SK-N-SH treated with all-trans-retinoic acid at 6 μM for 48 hours (cell line): ENCODE measurements at regions not wholly inside any gene's neighbourhood (a gene's known extent, or its start where the extent isn't known, plus 50 kb on each side); places are given as distances from the start of the nearest gene placed in this dataset.

Experiments used
- TSHZ2 ChIP-seq: fragments of 250-450 bp; sonication (Bioruptor Pico); IDR thresholded peaks from 2 replicates; pipeline ENCODE4 v1.5.0; 2020; ENCODE audit warnings: mild to moderate bottlenecking, moderate library complexity
- ZFP3 ChIP-seq: fragments of 250-450 bp; sonication (Bioruptor Pico); IDR thresholded peaks from 2 replicates; pipeline ENCODE4 v1.5.0; 2020; ENCODE audit warnings: mild to moderate bottlenecking, moderate library complexity
- ZNF8 ChIP-seq: fragments of 450-650 bp; formaldehyde crosslinking; IDR thresholded peaks from 2 replicates; pipeline ENCODE4 v1.5.0; 2020; ENCODE audit warnings: mild to moderate bottlenecking, moderate library complexity
- TF ChIP-seq, protein P1 (sequence below): fragments of 250-450 bp; sonication (Bioruptor Pico); IDR thresholded peaks from 2 replicates; pipeline ENCODE4 v1.5.1; 2020; ENCODE audit warnings: low read depth, mild to moderate bottlenecking, moderate library complexity
- TF ChIP-seq, protein P2 (sequence below): fragments of 250-450 bp; sonication (Bioruptor Pico); IDR thresholded peaks from 2 replicates; pipeline ENCODE4 v1.8.0; 2020; ENCODE audit warnings: mild to moderate bottlenecking, moderate library complexity, borderline replicate concordance
- TF ChIP-seq, protein P3 (sequence below): fragments of 250-450 bp; sonication (Bioruptor Pico); IDR thresholded peaks from 2 replicates; pipeline ENCODE4 v1.5.1; 2021; ENCODE audit warnings: mild to moderate bottlenecking, moderate library complexity

GRCh38 chr5:52692606-52693005 lies 95.1 kb upstream of the ITGA1 start:
- TF ChIP-seq ZNF8 (no peak), ZFP3 (CRISPR knock-in tag) (no peak), TSHZ2 (no peak)
- TF ChIP-seq, protein P1, sequence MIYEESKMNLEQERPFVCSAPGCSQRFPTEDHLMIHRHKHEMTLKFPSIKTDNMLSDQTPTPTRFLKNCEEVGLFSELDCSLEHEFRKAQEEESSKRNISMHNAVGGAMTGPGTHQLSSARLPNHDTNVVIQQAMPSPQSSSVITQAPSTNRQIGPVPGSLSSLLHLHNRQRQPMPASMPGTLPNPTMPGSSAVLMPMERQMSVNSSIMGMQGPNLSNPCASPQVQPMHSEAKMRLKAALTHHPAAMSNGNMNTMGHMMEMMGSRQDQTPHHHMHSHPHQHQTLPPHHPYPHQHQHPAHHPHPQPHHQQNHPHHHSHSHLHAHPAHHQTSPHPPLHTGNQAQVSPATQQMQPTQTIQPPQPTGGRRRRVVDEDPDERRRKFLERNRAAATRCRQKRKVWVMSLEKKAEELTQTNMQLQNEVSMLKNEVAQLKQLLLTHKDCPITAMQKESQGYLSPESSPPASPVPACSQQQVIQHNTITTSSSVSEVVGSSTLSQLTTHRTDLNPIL (CRISPR knock-in tag), result no peak
- TF ChIP-seq, protein P2, sequence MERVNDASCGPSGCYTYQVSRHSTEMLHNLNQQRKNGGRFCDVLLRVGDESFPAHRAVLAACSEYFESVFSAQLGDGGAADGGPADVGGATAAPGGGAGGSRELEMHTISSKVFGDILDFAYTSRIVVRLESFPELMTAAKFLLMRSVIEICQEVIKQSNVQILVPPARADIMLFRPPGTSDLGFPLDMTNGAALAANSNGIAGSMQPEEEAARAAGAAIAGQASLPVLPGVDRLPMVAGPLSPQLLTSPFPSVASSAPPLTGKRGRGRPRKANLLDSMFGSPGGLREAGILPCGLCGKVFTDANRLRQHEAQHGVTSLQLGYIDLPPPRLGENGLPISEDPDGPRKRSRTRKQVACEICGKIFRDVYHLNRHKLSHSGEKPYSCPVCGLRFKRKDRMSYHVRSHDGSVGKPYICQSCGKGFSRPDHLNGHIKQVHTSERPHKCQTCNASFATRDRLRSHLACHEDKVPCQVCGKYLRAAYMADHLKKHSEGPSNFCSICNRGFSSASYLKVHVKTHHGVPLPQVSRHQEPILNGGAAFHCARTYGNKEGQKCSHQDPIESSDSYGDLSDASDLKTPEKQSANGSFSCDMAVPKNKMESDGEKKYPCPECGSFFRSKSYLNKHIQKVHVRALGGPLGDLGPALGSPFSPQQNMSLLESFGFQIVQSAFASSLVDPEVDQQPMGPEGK, result no peak
- TF ChIP-seq, protein P3, sequence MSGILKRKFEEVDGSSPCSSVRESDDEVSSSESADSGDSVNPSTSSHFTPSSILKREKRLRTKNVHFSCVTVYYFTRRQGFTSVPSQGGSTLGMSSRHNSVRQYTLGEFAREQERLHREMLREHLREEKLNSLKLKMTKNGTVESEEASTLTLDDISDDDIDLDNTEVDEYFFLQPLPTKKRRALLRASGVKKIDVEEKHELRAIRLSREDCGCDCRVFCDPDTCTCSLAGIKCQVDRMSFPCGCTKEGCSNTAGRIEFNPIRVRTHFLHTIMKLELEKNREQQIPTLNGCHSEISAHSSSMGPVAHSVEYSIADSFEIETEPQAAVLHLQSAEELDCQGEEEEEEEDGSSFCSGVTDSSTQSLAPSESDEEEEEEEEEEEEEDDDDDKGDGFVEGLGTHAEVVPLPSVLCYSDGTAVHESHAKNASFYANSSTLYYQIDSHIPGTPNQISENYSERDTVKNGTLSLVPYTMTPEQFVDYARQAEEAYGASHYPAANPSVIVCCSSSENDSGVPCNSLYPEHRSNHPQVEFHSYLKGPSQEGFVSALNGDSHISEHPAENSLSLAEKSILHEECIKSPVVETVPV (CRISPR knock-in tag), result no peak
